T-cell (primary cell): ENCODE measurements at regions not wholly inside any gene's neighbourhood (a gene's known extent, or its start where the extent isn't known, plus 50 kb on each side); places are given as distances from the start of the nearest gene placed in this dataset.

Source experiments
- ATAC-seq, 4 experiments: fragments of 200-7000 bp in 3 of 4; fragments of 150-1000 bp in 1 of 4; cut with Tn5 transposase; replicated peaks in 1 of 4; 1 replicate in 3 of 4; 2 replicates in 1 of 4; pipeline ENCODE4 v1.10.0; 2021; ENCODE audit warnings: moderate library complexity in 3 of 4, mild to moderate bottlenecking in 2 of 4, moderate number of reproducible peaks in 1 of 4
- CTCF ChIA-PET, 2 donors: fragments of 300-600 bp; sonication (Branson Sonifier 250); formaldehyde crosslinking; loops; one replicate each; lab custom pipeline; 2022; ENCODE audit warnings: antibody characterized with exemption in 2 of 2; lab: Charles Lee
- POLR2A ChIA-PET, 2 donors: fragments of 300-600 bp; sonication (Branson Sonifier 250); formaldehyde crosslinking; loops; one replicate each; lab custom pipeline; 2022; ENCODE audit warnings: antibody characterized with exemption in 2 of 2; lab: Charles Lee
- DNase-seq, 35 experiments: peaks; one replicate each; pipeline versions ENCODE4 v3.0.0 to v3.0.0-alpha.2; 2013 to 2023
- H3K27ac ChIP-seq: one replicate; pipeline ENCODE4 v1.5.1; 2013; ENCODE audit warnings: low read length
- H3K27me3 ChIP-seq, 2 experiments: replicated peaks in 1 of 2; 1 replicate in 1 of 2; 2 replicates in 1 of 2; pipeline versions ENCODE4 v1.6.1 to v1.7.0; 2013; ENCODE audit warnings: low read length in 1 of 2, mixed read lengths in 1 of 2; ENCODE audit not compliant: control insufficient read depth in 2 of 2, insufficient read depth in 2 of 2; ENCODE audit errors: extremely low read depth in 1 of 2
- H3K36me3 ChIP-seq, 2 donors: 1 replicate in 1 of 2; 2 replicates in 1 of 2; pipeline versions ENCODE4 v1.6.1 to v1.7.0; 2013; ENCODE audit warnings: low read length in 1 of 2; ENCODE audit not compliant: control insufficient read depth in 2 of 2, insufficient read depth in 1 of 2; ENCODE audit errors: extremely low read depth in 1 of 2
- H3K4me1 ChIP-seq, 2 experiments: 1 replicate in 1 of 2; 2 replicates in 1 of 2; pipeline versions ENCODE4 v1.6.1 to v1.7.0; 2013; ENCODE audit warnings: low read length in 2 of 2, mixed read lengths in 1 of 2; ENCODE audit not compliant: insufficient read depth in 2 of 2, control insufficient read depth in 1 of 2; ENCODE audit errors: extremely low read depth in 1 of 2
- H3K4me3 ChIP-seq, 2 donors: 1 replicate in 1 of 2; 2 replicates in 1 of 2; pipeline versions ENCODE4 v1.5.1 to v1.7.0; 2013; ENCODE audit warnings: mild to moderate bottlenecking in 2 of 2, low read length in 1 of 2, moderate library complexity in 1 of 2; ENCODE audit not compliant: control insufficient read depth in 1 of 2; ENCODE audit errors: extremely low read depth in 1 of 2
- H3K9me3 ChIP-seq: 2 replicates; pipeline ENCODE4 v1.7.0; 2013
- H3K27ac Mint-ChIP-seq, 2 donors: one replicate each; pipeline ENCODE4 v1.8.0; 2020 to 2021; ENCODE audit warnings: mild to moderate bottlenecking in 2 of 2, mixed read lengths in 2 of 2
- H3K27me3 Mint-ChIP-seq, 2 donors: one replicate each; pipeline ENCODE4 v1.8.0; 2021 to 2022; ENCODE audit warnings: mixed read lengths in 2 of 2
- H3K36me3 Mint-ChIP-seq: one replicate; pipeline ENCODE4 v1.8.0; 2021; ENCODE audit warnings: mixed read lengths
- H3K4me1 Mint-ChIP-seq, 3 donors: one replicate each; pipeline ENCODE4 v1.8.0; 2020 to 2022; ENCODE audit warnings: mixed read lengths in 3 of 3, mild to moderate bottlenecking in 1 of 3
- H3K4me3 Mint-ChIP-seq, 3 donors: one replicate each; pipeline ENCODE4 v1.8.0; 2020 to 2022; ENCODE audit warnings: mild to moderate bottlenecking in 3 of 3, mixed read lengths in 3 of 3, moderate library complexity in 3 of 3
- H3K9me3 Mint-ChIP-seq, 3 donors: one replicate each; pipeline ENCODE4 v1.8.0; 2020 to 2022; ENCODE audit warnings: mixed read lengths in 3 of 3
- WGBS: methylation state at CpG from one replicate; pipeline ENCODE4 v1.1.5; 2013; ENCODE audit warnings: missing lambda C conversion rate; ENCODE audit not compliant: insufficient coverage; 5-methylcytosine and 5-hydroxymethylcytosine counted together

DNA sequence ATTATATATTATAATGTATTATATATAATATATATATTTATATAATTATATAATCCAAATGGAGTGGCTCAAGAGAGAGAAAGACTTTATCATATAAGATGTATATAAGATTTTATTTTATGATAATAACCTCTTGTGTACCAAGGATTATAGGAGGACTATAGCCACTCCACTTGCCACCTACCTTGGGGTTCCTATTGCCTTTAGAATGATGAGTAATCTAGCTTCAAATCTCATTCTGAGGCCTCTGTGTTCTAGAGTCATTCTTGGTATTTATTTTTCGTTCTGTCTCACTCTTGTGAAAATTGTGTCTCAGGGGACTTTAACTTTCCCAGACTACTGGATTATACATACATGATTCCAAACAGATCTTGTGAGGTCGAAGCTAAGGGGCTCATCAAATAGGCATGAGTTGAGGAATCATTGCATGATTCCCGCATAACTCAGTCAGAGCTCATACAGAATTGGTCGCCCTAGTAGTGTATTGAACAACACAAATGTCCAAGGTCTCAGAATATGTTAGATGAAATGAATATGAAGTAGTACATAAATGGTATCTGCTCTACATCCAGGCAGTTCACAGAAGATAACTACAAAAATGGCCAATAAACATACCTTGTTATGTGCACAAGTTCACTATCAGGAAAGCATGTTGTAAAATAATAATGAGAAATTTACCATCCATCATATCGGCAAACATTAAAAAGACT, 159.5 kb upstream of the RNPC3 start:
- Histone ChIP-seq H3K27ac (no peak overlapping the region), H3K4me3 (no peak overlapping the region), H3K27me3 (no peaks in the 10 kb centered on the region), H3K9me3 (no peaks in the 10 kb centered on the region), H3K4me1 (no peaks in the 10 kb centered on the region), H3K36me3 (no peaks in the 10 kb centered on the region)
- ATAC-seq (no peak), DNase-seq (no peak)
- H3K9me3 Mint-ChIP-seq, result peaks cover 0 to 4% (median 4%) of the 10 kb centered on the region in 3 donors
- ChIA-PET CTCF (no interaction called here), POLR2A (no interaction called here)
- H3K4me3 Mint-ChIP-seq, result no peak overlapping the region
- WGBS, result no CpG with 5 or more reads among the region's 5 CpGs
- H3K27me3 Mint-ChIP-seq, result no peaks in the 10 kb centered on the region
- H3K27ac Mint-ChIP-seq, result no peak overlapping the region
- H3K36me3 Mint-ChIP-seq, result no peaks in the 10 kb centered on the region
- no peaks in the 10 kb centered on the region for H3K4me1 Mint-ChIP-seq

DNA sequence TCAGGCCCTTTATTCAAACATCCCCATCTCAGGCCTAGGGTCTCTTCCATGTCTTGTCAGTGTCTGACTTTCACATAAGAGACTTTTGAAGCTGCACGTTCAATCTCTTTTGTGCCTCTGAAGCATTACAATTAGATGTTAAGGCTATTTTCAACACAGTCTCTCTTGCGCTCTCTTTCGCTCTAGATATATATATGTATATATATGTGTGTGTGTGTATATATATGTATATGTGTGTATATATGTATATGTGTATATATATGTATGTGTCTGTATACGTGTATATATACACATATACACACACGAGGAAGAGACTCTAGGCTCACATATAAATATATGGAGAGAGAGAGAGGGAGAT, 162.5 kb upstream of the RNPC3 start:
- H3K36me3 Mint-ChIP-seq, result no peaks in the 10 kb centered on the region
- ATAC-seq (no peak), DNase-seq (no peak)
- no peaks in the 10 kb centered on the region for H3K4me1 ChIP-seq
- H3K27me3 ChIP-seq, result no peaks in the 10 kb centered on the region
- CTCF ChIA-PET, result no interaction called here
- H3K27ac ChIP-seq, result no peak overlapping the region
- H3K9me3 ChIP-seq, result no peaks in the 10 kb centered on the region
- no peak overlapping the region for H3K27ac Mint-ChIP-seq
- POLR2A ChIA-PET, result no interaction called here
- no peak overlapping the region for H3K4me3 ChIP-seq
- no peaks in the 10 kb centered on the region for H3K27me3 Mint-ChIP-seq
- H3K4me1 Mint-ChIP-seq, result no peaks in the 10 kb centered on the region
- H3K36me3 ChIP-seq, result no peaks in the 10 kb centered on the region
- H3K9me3 Mint-ChIP-seq, result peaks cover 0 to 4% (median 4%) of the 10 kb centered on the region in 3 donors
- H3K4me3 Mint-ChIP-seq, result no peak overlapping the region
- WGBS, result no CpG with 5 or more reads among the region's 5 CpGs

DNA sequence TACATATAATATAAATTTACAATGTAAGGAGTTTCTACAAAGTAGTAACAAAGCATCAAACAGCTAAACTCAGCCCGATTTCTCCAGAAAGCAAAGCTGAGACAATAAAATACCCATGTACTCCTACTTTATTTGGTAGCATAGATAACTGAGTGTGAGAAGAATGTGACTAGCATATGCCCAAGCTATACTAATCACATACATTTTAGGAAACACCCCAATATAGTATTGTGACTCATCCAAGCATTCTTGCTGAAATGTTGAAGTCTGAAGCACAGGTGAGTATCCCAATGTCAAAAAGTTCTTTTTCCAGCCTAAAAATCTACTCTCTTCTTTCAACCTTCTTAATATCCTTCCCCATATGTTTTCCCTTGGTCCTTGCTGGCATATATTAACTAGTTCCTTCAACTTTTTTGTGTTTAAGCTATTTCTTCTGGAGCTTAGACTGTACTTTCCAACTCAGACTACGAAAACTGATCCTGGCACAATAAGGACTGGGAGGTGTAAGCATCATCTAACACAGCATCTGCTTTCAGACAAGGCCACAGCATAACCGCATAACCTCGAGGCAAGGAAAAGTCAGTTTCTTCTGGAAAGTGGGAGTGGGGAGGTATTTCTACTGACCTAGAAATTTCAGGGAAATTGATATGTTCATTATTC, 163.0 kb upstream of the RNPC3 start:
- no peaks in the 10 kb centered on the region for H3K27me3 Mint-ChIP-seq
- Histone ChIP-seq H3K9me3 (no peaks in the 10 kb centered on the region), H3K4me1 (no peaks in the 10 kb centered on the region), H3K27me3 (no peaks in the 10 kb centered on the region), H3K36me3 (no peaks in the 10 kb centered on the region), H3K4me3 (no peak overlapping the region), H3K27ac (no peak overlapping the region)
- no peak overlapping the region for H3K27ac Mint-ChIP-seq
- no peaks in the 10 kb centered on the region for H3K4me1 Mint-ChIP-seq
- WGBS, result no CpG with 5 or more reads among the region's 4 CpGs
- H3K4me3 Mint-ChIP-seq, result no peak overlapping the region
- CTCF ChIA-PET, result no interaction called here
- DNase-seq, result no peak
- POLR2A ChIA-PET, result no interaction called here
- no peak for ATAC-seq
- peaks cover 0 to 4% (median 4%) of the 10 kb centered on the region in 3 donors for H3K9me3 Mint-ChIP-seq
- no peaks in the 10 kb centered on the region for H3K36me3 Mint-ChIP-seq

- no peaks in the 10 kb centered on the region for H3K27me3 ChIP-seq
- no peaks in the 10 kb centered on the region for H3K9me3 ChIP-seq
- Mint-ChIP-seq H3K36me3 (no peaks in the 10 kb centered on the region), H3K4me1 (no peaks in the 10 kb centered on the region), H3K4me3 (no peak overlapping the region), H3K27me3 (no peaks in the 10 kb centered on the region), H3K9me3 (peaks cover 0 to 4% (median 0%) of the 10 kb centered on the region in 3 donors), H3K27ac (no peak overlapping the region)
- ATAC-seq (no peak), DNase-seq (no peak)
- H3K4me3 ChIP-seq, result no peak overlapping the region
- H3K4me1 ChIP-seq, result no peaks in the 10 kb centered on the region
- CTCF ChIA-PET, result no interaction called here
- H3K36me3 ChIP-seq, result no peaks in the 10 kb centered on the region
- POLR2A ChIA-PET, result no interaction called here
- H3K27ac ChIP-seq, result no peak overlapping the region
- WGBS, result no CpG with 5 or more reads among the region's 1 CpG
These were observed 172.1 kb upstream of the RNPC3 start for GRCh38 chr1:103353391-103353790.

GRCh38 chr1:103348136-103348535, 177.4 kb upstream of the RNPC3 start:
- Histone ChIP-seq H3K27me3 (no peaks in the 10 kb centered on the region), H3K36me3 (no peaks in the 10 kb centered on the region), H3K4me1 (no peaks in the 10 kb centered on the region), H3K27ac (no peak overlapping the region), H3K4me3 (no peak overlapping the region), H3K9me3 (no peaks in the 10 kb centered on the region)
- Mint-ChIP-seq H3K36me3 (no peaks in the 10 kb centered on the region), H3K4me3 (no peak overlapping the region), H3K9me3 (no peaks in the 10 kb centered on the region), H3K27me3 (no peaks in the 10 kb centered on the region), H3K4me1 (no peaks in the 10 kb centered on the region), H3K27ac (no peak overlapping the region)
- WGBS, result no CpG with 5 or more reads among the region's 1 CpG
- ChIA-PET CTCF (no interaction called here), POLR2A (no interaction called here)
- no peak for DNase-seq
- no peak for ATAC-seq

DNA sequence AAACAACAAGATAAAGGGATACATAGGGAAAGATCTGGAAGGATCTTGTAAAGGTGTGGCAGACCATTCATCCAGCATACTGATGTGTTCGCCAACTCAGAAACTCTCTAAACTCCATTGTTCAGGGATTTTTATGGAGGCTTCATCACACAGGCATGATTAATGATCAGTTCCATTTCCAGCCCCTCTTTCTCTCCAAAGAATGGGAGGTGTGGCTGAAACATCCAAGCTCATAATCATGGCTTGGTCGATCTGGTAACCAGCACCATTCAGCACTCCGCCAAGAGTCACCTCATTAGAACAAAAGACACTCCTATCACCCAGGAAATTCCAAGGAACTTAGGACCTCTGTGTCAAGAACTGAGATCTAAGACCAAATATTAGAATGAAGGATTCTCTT, 180.6 kb upstream of the RNPC3 start:
- Histone ChIP-seq H3K27ac (no peak overlapping the region), H3K4me3 (no peak overlapping the region), H3K27me3 (no peaks in the 10 kb centered on the region), H3K9me3 (no peaks in the 10 kb centered on the region), H3K36me3 (no peaks in the 10 kb centered on the region), H3K4me1 (no peaks in the 10 kb centered on the region)
- ChIA-PET POLR2A (interaction anchor here in 1 of 2 donors (0.7 kb wide), 1 partner anchor 221 kb away, joined by 6 read pairs; no protein-coding TSS in a partner anchor), CTCF (no interaction called here)
- H3K27ac Mint-ChIP-seq, result no peak overlapping the region
- no peaks in the 10 kb centered on the region for H3K36me3 Mint-ChIP-seq
- no peaks in the 10 kb centered on the region for H3K4me1 Mint-ChIP-seq
- no peaks in the 10 kb centered on the region for H3K9me3 Mint-ChIP-seq
- no CpG with 5 or more reads among the region's 3 CpGs for WGBS
- H3K27me3 Mint-ChIP-seq, result no peaks in the 10 kb centered on the region
- H3K4me3 Mint-ChIP-seq, result no peak overlapping the region
- no peak for ATAC-seq
- DNase-seq, result no peak
